Astrocyte of the spinal cord (primary cell): ENCODE measurements at regions not wholly inside any gene's neighbourhood (a gene's known extent, or its start where the extent isn't known, plus 50 kb on each side); places are given as distances from the start of the nearest gene placed in this dataset.

Experiments used
- DNase-seq: peaks from one replicate; pipeline ENCODE4 v3.0.0; 2011; ENCODE audit warnings: low read depth, low spot score
- H3K4me3 ChIP-seq: 2 replicates; pipeline ENCODE4 v1.5.1; 2011; ENCODE audit warnings: low read depth, mild to moderate bottlenecking, low read length, moderate library complexity
- CTCF ChIP-seq: IDR thresholded peaks from 2 replicates; pipeline ENCODE4 v1.5.1; 2012; ENCODE audit warnings: low read depth, mild to moderate bottlenecking, low read length, inconsistent platforms
- in situ Hi-C: cut with HindIII; loops from 2 replicates; pipeline ENCODE4 v1.10.0; 2017; ENCODE audit warnings: low sequenced_read_pairs

- TF ChIP-seq CTCF, result no peak
- in situ Hi-C loops, result no loop called here
- DNase-seq, result no peak
Observed at GRCh38 chr11:34732831-34733230, 111.9 kb downstream of the EHF start.

GRCh38 chr11:34731603-34732002 lies 110.7 kb downstream of the EHF start:
- no peak overlapping the region for H3K4me3 ChIP-seq
- DNase-seq, result no peak
- no peak for TF ChIP-seq CTCF
- in situ Hi-C loops, result no loop called here

More at GRCh38 chr11:34732831-34733230, 111.9 kb downstream of the EHF start:
- H3K4me3 ChIP-seq, result no peak overlapping the region

- in situ Hi-C loops, result no loop called here
- no peak for DNase-seq
- H3K4me3 ChIP-seq, result no peak overlapping the region
- no peak for TF ChIP-seq CTCF
Observed at GRCh38 chr11:34730544-34731295, 109.8 kb downstream of the EHF start.

GRCh38 chr11:34728609-34729008 lies 107.7 kb downstream of the EHF start:
- DNase-seq, result no peak
- no peak overlapping the region for H3K4me3 ChIP-seq
- in situ Hi-C loops, result no loop called here
- no peak for TF ChIP-seq CTCF

- no peak for TF ChIP-seq CTCF
- H3K4me3 ChIP-seq, result no peak overlapping the region
- no peak for DNase-seq
- in situ Hi-C loops, result no loop called here
Observed at GRCh38 chr11:34727228-34727737, 106.4 kb downstream of the EHF start.

GRCh38 chr11:34724973-34725372 lies 104.1 kb downstream of the EHF start:
- in situ Hi-C loops, result no loop called here
- no peak overlapping the region for H3K4me3 ChIP-seq
- TF ChIP-seq CTCF, result no peak
- DNase-seq, result no peak
